NCI-H1436 treated with DMSO at 0.1 percent for 48 hours (cell line): ENCODE measurements at regions not wholly inside any gene's neighbourhood (a gene's known extent, or its start where the extent isn't known, plus 50 kb on each side); places are given as distances from the start of the nearest gene placed in this dataset.

Experiments used
- DNase-seq: peaks from one replicate; lab custom pipeline; 2025; lab: John Stamatoyannopoulos, UW

- no peak for DNase-seq
These were observed 95.9 kb upstream of the SCOC start for GRCh38 chr4:140277576-140277975.

GRCh38 chr4:140271553-140271952, 101.9 kb upstream of the SCOC start:
- no peak for DNase-seq

- DNase-seq = no peak
These were observed 104.1 kb upstream of the SCOC start for GRCh38 chr4:140269369-140269768.

GRCh38 chr4:140268186-140268841, 105.1 kb upstream of the SCOC start:
- DNase-seq = no peak

- DNase-seq = no peak
These were observed 105.9 kb upstream of the SCOC start for GRCh38 chr4:140267576-140267975.

GRCh38 chr4:140266958-140267568, 106.4 kb upstream of the SCOC start:
- no peak for DNase-seq

GRCh38 chr4:140260227-140260626, 106.2 kb upstream of the MAML3 start:
- DNase-seq = no peak

GRCh38 chr4:140258476-140258875, 104.5 kb upstream of the MAML3 start:
- DNase-seq = no peak

GRCh38 chr4:140257461-140258305, 103.7 kb upstream of the MAML3 start:
- peak; percentile 42 for DNase-seq

- DNase-seq = no peak
These were observed 103.0 kb upstream of the MAML3 start for GRCh38 chr4:140256941-140257340.

- DNase-seq = no peak
These were observed 102.4 kb upstream of the MAML3 start for GRCh38 chr4:140256335-140256734.

GRCh38 chr4:140255927-140256326, 101.9 kb upstream of the MAML3 start:
- DNase-seq = no peak

- DNase-seq = no peak
These were observed 101.5 kb upstream of the MAML3 start for GRCh38 chr4:140255467-140255866.

GRCh38 chr4:140254651-140255299, 100.8 kb upstream of the MAML3 start:
- no peak for DNase-seq

- DNase-seq = no peak
These were observed 99.6 kb upstream of the MAML3 start for GRCh38 chr4:140253556-140254027.

- no peak for DNase-seq
These were observed 99.0 kb upstream of the MAML3 start for GRCh38 chr4:140252742-140253555.

- DNase-seq = no peak
These were observed 98.3 kb upstream of the MAML3 start for GRCh38 chr4:140252141-140252741.

- no peak for DNase-seq
These were observed 97.6 kb upstream of the MAML3 start for GRCh38 chr4:140251571-140251970.

- DNase-seq = no peak
These were observed 97.1 kb upstream of the MAML3 start for GRCh38 chr4:140250989-140251552.

- no peak for DNase-seq
These were observed 95.4 kb upstream of the MAML3 start for GRCh38 chr4:140249351-140249750.

- DNase-seq = no peak
These were observed 93.3 kb upstream of the MAML3 start for GRCh38 chr4:140247237-140247636.
